Testis (tissue), 2 donors: ENCODE measurements at regions not wholly inside any gene's neighbourhood (a gene's known extent, or its start where the extent isn't known, plus 50 kb on each side); places are given as distances from the start of the nearest gene placed in this dataset.

Experiments
- DNase-seq: peaks from one replicate; pipeline ENCODE4 v3.0.0-alpha.2; 2019
- H3K27ac ChIP-seq, 2 donors: fragments of 200-600 bp; sonication (generic); one replicate each; pipeline ENCODE4 v1.5.1; 2019
- H3K27me3 ChIP-seq: fragments of 200-600 bp; sonication (generic); one replicate; pipeline ENCODE4 v1.5.1; 2019
- H3K36me3 ChIP-seq: fragments of 200-600 bp; sonication (generic); one replicate; pipeline ENCODE4 v1.5.1; 2017; ENCODE audit warnings: low read depth; ENCODE audit errors: missing control alignments
- H3K4me1 ChIP-seq: fragments of 200-600 bp; sonication (generic); one replicate; pipeline ENCODE4 v1.5.1; 2019
- H3K4me3 ChIP-seq, 2 donors: fragments of 200-600 bp; sonication (generic); one replicate each; pipeline ENCODE4 v1.5.1; 2017 to 2019
- H3K9me3 ChIP-seq: fragments of 200-600 bp; sonication (generic); one replicate; pipeline ENCODE4 v1.5.1; 2017
- POLR2A ChIP-seq: fragments of 450-650 bp; IDR thresholded peaks from one replicate; pipeline ENCODE4 v1.6.1; 2017; ENCODE audit warnings: antibody characterized with exemption, mild to moderate bottlenecking, moderate library complexity
- WGBS, 2 donors: methylation state at CpG; one replicate each; pipeline ENCODE4 v1.1.5; 2018; 5-methylcytosine and 5-hydroxymethylcytosine counted together
- intact Hi-C: fragments of 100-400 bp; cut with DNase I; formaldehyde crosslinking; loops from one replicate; pipeline ENCODE4 v1.15.1; 2023; ENCODE audit warnings: low total_unique reads
- TF ChIP-seq, protein P1 (sequence below), 3 experiments: fragments of 450-650 bp in 2 of 3; fragments of 200-600 bp in 1 of 3; sonication (generic) in 1 of 3; IDR thresholded peaks; one replicate each; pipeline ENCODE4 v1.5.1; 2016 to 2019; ENCODE audit warnings: antibody characterized with exemption in 3 of 3, mild to moderate bottlenecking in 2 of 3, moderate library complexity in 1 of 3

DNA sequence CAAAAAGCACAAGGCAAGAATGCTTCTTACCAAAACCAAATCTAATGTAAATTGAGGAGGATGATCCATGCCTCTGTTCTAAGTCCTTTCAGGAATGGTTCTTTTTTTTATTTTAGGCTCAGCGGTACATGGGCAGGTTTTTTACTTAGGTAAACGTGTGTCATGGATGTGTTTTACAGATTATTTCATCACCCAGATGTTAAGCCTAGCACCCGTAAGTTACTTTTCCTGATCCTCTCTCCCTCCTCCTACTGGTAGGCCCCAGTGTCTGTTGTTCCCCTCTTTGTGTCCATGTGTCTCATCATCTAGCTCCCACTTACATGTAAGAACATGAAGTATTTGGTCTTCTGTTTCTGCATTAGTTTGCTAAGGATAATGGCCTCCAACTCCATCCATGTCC lies 289.2 kb upstream of the THBS1 start:
- 92 to 96% methylated on average over 3 of the region's 3 CpGs for WGBS, 2 donors
- intact Hi-C loops, result no loop called here
- Histone ChIP-seq H3K36me3 (no peaks in the 10 kb centered on the region), H3K27ac (no peak overlapping the region), H3K4me3 (no peak overlapping the region), H3K9me3 (no peaks in the 10 kb centered on the region), H3K27me3 (no peaks in the 10 kb centered on the region), H3K4me1 (no peaks in the 10 kb centered on the region)
- TF ChIP-seq, protein P1, sequence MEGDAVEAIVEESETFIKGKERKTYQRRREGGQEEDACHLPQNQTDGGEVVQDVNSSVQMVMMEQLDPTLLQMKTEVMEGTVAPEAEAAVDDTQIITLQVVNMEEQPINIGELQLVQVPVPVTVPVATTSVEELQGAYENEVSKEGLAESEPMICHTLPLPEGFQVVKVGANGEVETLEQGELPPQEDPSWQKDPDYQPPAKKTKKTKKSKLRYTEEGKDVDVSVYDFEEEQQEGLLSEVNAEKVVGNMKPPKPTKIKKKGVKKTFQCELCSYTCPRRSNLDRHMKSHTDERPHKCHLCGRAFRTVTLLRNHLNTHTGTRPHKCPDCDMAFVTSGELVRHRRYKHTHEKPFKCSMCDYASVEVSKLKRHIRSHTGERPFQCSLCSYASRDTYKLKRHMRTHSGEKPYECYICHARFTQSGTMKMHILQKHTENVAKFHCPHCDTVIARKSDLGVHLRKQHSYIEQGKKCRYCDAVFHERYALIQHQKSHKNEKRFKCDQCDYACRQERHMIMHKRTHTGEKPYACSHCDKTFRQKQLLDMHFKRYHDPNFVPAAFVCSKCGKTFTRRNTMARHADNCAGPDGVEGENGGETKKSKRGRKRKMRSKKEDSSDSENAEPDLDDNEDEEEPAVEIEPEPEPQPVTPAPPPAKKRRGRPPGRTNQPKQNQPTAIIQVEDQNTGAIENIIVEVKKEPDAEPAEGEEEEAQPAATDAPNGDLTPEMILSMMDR (IDR thresholded peaks at IDR 0.05), result no peak
- no peak for TF ChIP-seq POLR2A
- DNase-seq, result no peak

- no peak for TF ChIP-seq POLR2A
- TF ChIP-seq, protein P1 (IDR thresholded peaks at IDR 0.05), result no peak
- 93 to 98% methylated on average over 1 of the region's 1 CpG for WGBS, 2 donors
- Histone ChIP-seq H3K36me3 (no peaks in the 10 kb centered on the region), H3K9me3 (no peaks in the 10 kb centered on the region), H3K4me1 (no peaks in the 10 kb centered on the region), H3K27ac (no peak overlapping the region), H3K4me3 (no peak overlapping the region), H3K27me3 (no peaks in the 10 kb centered on the region)
- no peak for DNase-seq
- intact Hi-C loops, result no loop called here
Measured at GRCh38 chr15:39296955-39297354, 283.9 kb upstream of the THBS1 start.

GRCh38 chr15:39298271-39298962 lies 282.5 kb upstream of the THBS1 start:
- Histone ChIP-seq H3K4me3 (no peak overlapping the region), H3K27me3 (no peaks in the 10 kb centered on the region), H3K36me3 (no peaks in the 10 kb centered on the region), H3K4me1 (no peaks in the 10 kb centered on the region), H3K9me3 (no peaks in the 10 kb centered on the region), H3K27ac (no peak overlapping the region)
- no peak for DNase-seq
- intact Hi-C loops, result no loop called here
- TF ChIP-seq, protein P1 (IDR thresholded peaks at IDR 0.05), result no peak
- TF ChIP-seq POLR2A, result no peak
- 76 to 79% methylated on average over 4 of the region's 4 CpGs for WGBS, 2 donors

DNA sequence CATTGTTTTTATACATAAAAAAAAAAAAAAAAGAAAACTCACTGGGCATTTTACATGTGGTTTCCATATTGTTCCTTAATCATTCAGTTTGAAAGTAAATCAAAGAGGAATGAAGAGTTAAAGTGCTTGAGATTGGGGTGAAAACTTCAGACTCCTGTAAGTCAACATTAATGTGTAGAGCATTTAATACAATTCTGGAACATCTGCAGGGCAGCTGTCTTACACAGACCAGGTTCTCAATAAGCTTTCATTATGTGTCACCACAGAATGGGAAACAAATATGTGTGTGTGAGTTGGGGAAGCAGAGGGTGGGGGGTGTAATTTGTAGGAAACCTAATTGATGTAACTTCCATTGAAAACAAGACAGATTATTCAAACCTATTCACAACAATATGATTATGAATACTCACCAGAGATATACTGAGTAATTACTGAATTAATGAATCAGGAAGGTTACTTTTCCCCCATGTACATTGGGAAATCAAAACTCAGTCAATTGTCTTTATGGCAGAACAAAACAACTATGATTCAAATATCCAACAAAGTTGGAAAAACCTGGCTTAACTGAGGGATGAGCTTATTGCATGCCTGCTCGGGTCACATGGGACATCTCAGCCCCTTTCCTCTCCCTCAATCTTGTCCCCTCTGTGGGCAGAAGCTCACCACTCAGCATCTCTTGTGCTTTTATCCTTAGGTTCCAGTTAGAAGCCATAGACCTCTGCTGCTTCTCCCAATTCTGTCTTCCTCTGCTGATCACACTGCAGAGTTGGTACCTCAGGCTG lies 281.2 kb upstream of the THBS1 start:
- 80 to 98% methylated on average over 1 of the region's 1 CpG for WGBS, 2 donors

More for the DNA sequence above, 281.2 kb upstream of the THBS1 start:
- intact Hi-C loops, result no loop called here
- no peak for DNase-seq
- TF ChIP-seq POLR2A, result no peak
- TF ChIP-seq, protein P1 (IDR thresholded peaks at IDR 0.05), result no peak
- no peaks in the 10 kb centered on the region for H3K9me3 ChIP-seq
- no peak overlapping the region for H3K4me3 ChIP-seq
- H3K4me1 ChIP-seq, result no peaks in the 10 kb centered on the region
- H3K36me3 ChIP-seq, result no peaks in the 10 kb centered on the region
- H3K27me3 ChIP-seq, result no peaks in the 10 kb centered on the region
- H3K27ac ChIP-seq, result no peak overlapping the region
